Neural progenitor cell (in vitro differentiated cells): ENCODE measurements at regions not wholly inside any gene's neighbourhood (a gene's known extent, or its start where the extent isn't known, plus 50 kb on each side); places are given as distances from the start of the nearest gene placed in this dataset.

Source experiments
- EZH2 ChIP-seq: fragments of 200-600 bp; sonication (generic); IDR thresholded peaks from 2 replicates; pipeline ENCODE4 v1.6.1; 2017; ENCODE audit warnings: antibody characterized with exemption, mild to moderate bottlenecking, moderate library complexity
- EZH2phosphoT487 ChIP-seq: fragments of 200-600 bp; sonication (generic); IDR thresholded peaks from 2 replicates; pipeline ENCODE4 v1.6.1; 2017; ENCODE audit warnings: antibody characterized with exemption
- TF ChIP-seq, protein P1 (sequence below): fragments of 200-600 bp; sonication (generic); IDR thresholded peaks from 2 replicates; pipeline ENCODE4 v1.5.1; 2017; ENCODE audit warnings: antibody characterized with exemption, mild to moderate bottlenecking

DNA sequence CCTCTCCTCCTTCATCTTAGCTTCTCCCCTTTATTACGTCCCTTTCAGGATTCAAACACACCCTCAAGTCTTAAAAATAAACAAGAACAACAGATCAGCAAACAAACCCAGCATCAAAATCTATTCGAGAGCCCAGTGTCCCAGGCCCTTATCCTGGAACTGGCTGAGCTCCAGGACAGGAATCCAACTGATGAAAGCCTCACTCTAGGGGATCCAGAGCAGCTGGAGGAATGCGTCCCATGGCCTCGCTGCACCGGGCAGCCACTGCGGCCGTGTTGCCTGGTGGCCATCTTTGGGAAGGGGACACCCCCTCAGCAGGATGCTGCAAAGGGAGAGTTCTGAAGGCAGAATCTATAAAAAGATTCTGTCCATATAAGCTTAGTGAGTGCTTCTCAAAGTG lies 156.5 kb upstream of the BMPER start:
- TF ChIP-seq, protein P1, sequence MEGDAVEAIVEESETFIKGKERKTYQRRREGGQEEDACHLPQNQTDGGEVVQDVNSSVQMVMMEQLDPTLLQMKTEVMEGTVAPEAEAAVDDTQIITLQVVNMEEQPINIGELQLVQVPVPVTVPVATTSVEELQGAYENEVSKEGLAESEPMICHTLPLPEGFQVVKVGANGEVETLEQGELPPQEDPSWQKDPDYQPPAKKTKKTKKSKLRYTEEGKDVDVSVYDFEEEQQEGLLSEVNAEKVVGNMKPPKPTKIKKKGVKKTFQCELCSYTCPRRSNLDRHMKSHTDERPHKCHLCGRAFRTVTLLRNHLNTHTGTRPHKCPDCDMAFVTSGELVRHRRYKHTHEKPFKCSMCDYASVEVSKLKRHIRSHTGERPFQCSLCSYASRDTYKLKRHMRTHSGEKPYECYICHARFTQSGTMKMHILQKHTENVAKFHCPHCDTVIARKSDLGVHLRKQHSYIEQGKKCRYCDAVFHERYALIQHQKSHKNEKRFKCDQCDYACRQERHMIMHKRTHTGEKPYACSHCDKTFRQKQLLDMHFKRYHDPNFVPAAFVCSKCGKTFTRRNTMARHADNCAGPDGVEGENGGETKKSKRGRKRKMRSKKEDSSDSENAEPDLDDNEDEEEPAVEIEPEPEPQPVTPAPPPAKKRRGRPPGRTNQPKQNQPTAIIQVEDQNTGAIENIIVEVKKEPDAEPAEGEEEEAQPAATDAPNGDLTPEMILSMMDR: no peak
- TF ChIP-seq EZH2phosphoT487 (no peak), EZH2 (no peak)
